Peyer's patch (tissue), 4 donors: ENCODE measurements at regions not wholly inside any gene's neighbourhood (a gene's known extent, or its start where the extent isn't known, plus 50 kb on each side); places are given as distances from the start of the nearest gene placed in this dataset.

Experiments used
- DNase-seq, 3 donors: peaks; one replicate each; pipeline ENCODE4 v3.0.0-alpha.2; 2017 to 2019
- H3K27ac ChIP-seq, 4 donors: fragments of 200-600 bp; sonication (generic); one replicate each; pipeline ENCODE4 v1.5.1; 2016 to 2019
- H3K27me3 ChIP-seq, 2 donors: fragments of 200-600 bp; sonication (generic); one replicate each; pipeline ENCODE4 v1.5.1; 2019
- H3K36me3 ChIP-seq, 3 donors: fragments of 200-600 bp; sonication (generic); one replicate each; pipeline ENCODE4 v1.5.1; 2016 to 2019
- H3K4me1 ChIP-seq, 4 donors: fragments of 200-600 bp; sonication (generic); one replicate each; pipeline ENCODE4 v1.5.1; 2016 to 2019
- H3K4me3 ChIP-seq, 4 donors: fragments of 200-600 bp; sonication (generic); 1 replicate in 3 of 4; 2 replicates in 1 of 4; pipeline ENCODE4 v1.5.1; 2016 to 2019; ENCODE audit warnings: mild to moderate bottlenecking in 1 of 4
- H3K9me3 ChIP-seq, 4 donors: fragments of 200-600 bp; sonication (generic); one replicate each; pipeline ENCODE4 v1.5.1; 2016 to 2019; ENCODE audit warnings: mild to moderate bottlenecking in 1 of 4
- CTCF ChIP-seq, 6 experiments: fragments of 450-650 bp in 4 of 6; fragments of 200-600 bp in 2 of 6; sonication (generic) in 1 of 6; IDR thresholded peaks; one replicate each; pipeline ENCODE4 v1.5.1; 2017 to 2019; ENCODE audit warnings: antibody characterized with exemption in 6 of 6, mild to moderate bottlenecking in 3 of 6, moderate library complexity in 1 of 6
- POLR2A ChIP-seq, 2 donors: fragments of 450-650 bp; IDR thresholded peaks; one replicate each; pipeline ENCODE4 v1.5.1; 2017; ENCODE audit warnings: antibody characterized with exemption in 2 of 2, mild to moderate bottlenecking in 2 of 2, moderate library complexity in 2 of 2
- small RNA-seq, 2 donors: library from RNA; depleted of rRNA; stranded (forward); fragments of <200 nt; gene quantifications; one replicate each; pipeline ENCODE3, GENCODE V24; 2016

- Histone ChIP-seq H3K27ac (no peak overlapping the region), H3K27me3 (no peaks in the 10 kb centered on the region), H3K4me1 (no peaks in the 10 kb centered on the region), H3K9me3 (no peaks in the 10 kb centered on the region), H3K4me3 (no peak overlapping the region), H3K36me3 (no peaks in the 10 kb centered on the region)
- no peak for DNase-seq
- TF ChIP-seq CTCF (IDR thresholded peaks at IDR 0.05) (no peak), POLR2A (IDR thresholded peaks at IDR 0.05) (no peak)
These were observed 56.7 kb upstream of the EFHC2 start for GRCh38 chrX:44400161-44400560.

Small RNA genes lying in the stretch of these regions (small RNA-seq; reads per million reads assigned to genes)
- 0 reads per million in 2 donors for gene RF00019
